H1 (cell line): ENCODE measurements at regions not wholly inside any gene's neighbourhood (a gene's known extent, or its start where the extent isn't known, plus 50 kb on each side); places are given as distances from the start of the nearest gene placed in this dataset.

Source experiments
- CTCF ChIA-PET: fragments of 300-600 bp; sonication (Branson Sonifier 250); formaldehyde crosslinking; loops from one replicate; lab custom pipeline; 2021; ENCODE audit not compliant: partially characterized antibody; lab: Charles Lee
- POLR2A ChIA-PET: fragments of 300-600 bp; sonication (Branson Sonifier 250); formaldehyde crosslinking; loops from one replicate; lab custom pipeline; 2021; ENCODE audit warnings: inconsistent platforms; ENCODE audit not compliant: partially characterized antibody; lab: Charles Lee
- DNase-seq, 2 experiments: peaks; one replicate each; pipeline versions ENCODE4 v3.0.0 to v3.0.0-alpha.2; 2010 to 2022; ENCODE audit warnings: low spot score in 2 of 2, low read depth in 1 of 2, mixed read lengths in 1 of 2
- FAIRE-seq: peaks from 2 replicates; lab custom pipeline; 2011; peaks lifted over from hg19 to GRCh38; lab: Jason Lieb, UNC
- H2AFZ ChIP-seq: 2 replicates; pipeline ENCODE4 v1.8.1; 2012; ENCODE audit warnings: low read length, inconsistent platforms
- H2AK5ac ChIP-seq: 2 replicates; pipeline ENCODE4 v1.6.1; 2013; ENCODE audit warnings: low read depth, low read length
- H2BK120ac ChIP-seq: replicated peaks from 2 replicates; pipeline ENCODE3; 2013; ENCODE audit warnings: low read depth, low read length, inconsistent platforms
- H2BK12ac ChIP-seq: 2 replicates; pipeline ENCODE4 v1.6.1; 2013; ENCODE audit warnings: low read depth, low read length
- H2BK15ac ChIP-seq: 2 replicates; pipeline ENCODE4 v1.6.1; 2013; ENCODE audit warnings: low read length
- H2BK20ac ChIP-seq: 2 replicates; pipeline ENCODE4 v1.6.1; 2013; ENCODE audit warnings: low read length
- H2BK5ac ChIP-seq: 2 replicates; pipeline ENCODE4 v1.6.1; 2013; ENCODE audit warnings: low read depth, low read length
- H3K14ac ChIP-seq: 2 replicates; pipeline ENCODE4 v1.6.1; 2013; ENCODE audit warnings: inconsistent platforms; ENCODE audit not compliant: insufficient read length
- H3K18ac ChIP-seq: 2 replicates; pipeline ENCODE4 v1.6.1; 2013; ENCODE audit warnings: low read length; ENCODE audit errors: extremely low read depth
- H3K23ac ChIP-seq: 2 replicates; pipeline ENCODE4 v1.6.1; 2013; ENCODE audit warnings: inconsistent platforms; ENCODE audit not compliant: insufficient read length
- H3K23me2 ChIP-seq: 2 replicates; pipeline ENCODE4 v1.6.1; 2013; ENCODE audit warnings: low read depth, low read length
- H3K27ac ChIP-seq: 2 replicates; pipeline ENCODE4 v1.6.1; 2011; ENCODE audit warnings: low read depth, low read length, inconsistent platforms
- H3K27me3 ChIP-seq, 4 experiments: replicated peaks in 1 of 4; 1 replicate in 1 of 4; 2 replicates in 3 of 4; pipeline versions ENCODE4 v1.6.1 to v1.8.1; 2011 to 2013; ENCODE audit warnings: low read length in 3 of 4, mild to moderate bottlenecking in 3 of 4, inconsistent platforms in 2 of 4, mixed read lengths in 2 of 4, moderate library complexity in 1 of 4; ENCODE audit not compliant: control insufficient read depth in 3 of 4, insufficient read depth in 3 of 4; ENCODE audit errors: extremely low read depth in 1 of 4
- H3K36me3 ChIP-seq, 4 experiments: 2 replicates each; pipeline versions ENCODE4 v1.6.1 to v1.8.1; 2011 to 2013; ENCODE audit warnings: mild to moderate bottlenecking in 4 of 4, low read length in 3 of 4, moderate library complexity in 2 of 4, control low read depth in 1 of 4, inconsistent platforms in 1 of 4; ENCODE audit not compliant: insufficient read depth in 4 of 4, control insufficient read depth in 2 of 4
- H3K4ac ChIP-seq: replicated peaks from 2 replicates; pipeline ENCODE3; 2013; ENCODE audit warnings: low read length, low read depth, mixed read lengths, inconsistent platforms; ENCODE audit not compliant: insufficient read length
- H3K4me1 ChIP-seq, 4 experiments: replicated peaks in 1 of 4; 1 replicate in 1 of 4; 2 replicates in 3 of 4; pipeline versions ENCODE4 v1.6.1 to v1.8.1; 2011 to 2013; ENCODE audit warnings: low read length in 3 of 4, inconsistent platforms in 2 of 4, mixed read lengths in 1 of 4; ENCODE audit not compliant: insufficient read depth in 4 of 4, control insufficient read depth in 3 of 4
- H3K4me2 ChIP-seq, 2 experiments: 2 replicates each; pipeline versions ENCODE4 v1.6.1 to v1.8.1; 2011 to 2013; ENCODE audit warnings: low read depth in 2 of 2, low read length in 2 of 2, control low read depth in 1 of 2, inconsistent platforms in 1 of 2, mild to moderate bottlenecking in 1 of 2; ENCODE audit not compliant: insufficient read depth in 1 of 2
- H3K4me3 ChIP-seq, 4 experiments: fragments of 200-600, 300-600 bp in 1 of 4; sonication (generic), shearing (Covaris generic), sonication (Bioruptor Twin) in 1 of 4; 2 replicates each; pipeline versions ENCODE4 v1.5.1 to v1.8.1; 2011 to 2016; ENCODE audit warnings: low read length in 4 of 4, low read depth in 3 of 4, control low read depth in 2 of 4, inconsistent platforms in 2 of 4, mild to moderate bottlenecking in 2 of 4, mixed read lengths in 1 of 4, moderate library complexity in 1 of 4; ENCODE audit not compliant: insufficient read depth in 2 of 4; ENCODE audit errors: extremely low read depth in 1 of 4
- H3K56ac ChIP-seq: replicated peaks from 2 replicates; pipeline ENCODE3; 2013; ENCODE audit warnings: low read depth, mild to moderate bottlenecking, mixed read lengths, low read length, inconsistent platforms; ENCODE audit not compliant: insufficient read length
- H3K79me1 ChIP-seq: 2 replicates; pipeline ENCODE4 v1.6.1; 2013; ENCODE audit warnings: low read depth, low read length, control low read depth
- H3K79me2 ChIP-seq, 2 experiments: 2 replicates each; pipeline versions ENCODE4 v1.6.1 to v1.8.1; 2012 to 2013; ENCODE audit warnings: low read length in 2 of 2, mild to moderate bottlenecking in 2 of 2, inconsistent platforms in 1 of 2; ENCODE audit not compliant: insufficient read depth in 2 of 2, control insufficient read depth in 1 of 2
- H3K9ac ChIP-seq, 4 experiments: replicated peaks in 1 of 4; 1 replicate in 1 of 4; 2 replicates in 3 of 4; pipeline versions ENCODE4 v1.6.1 to v1.8.1; 2011 to 2013; ENCODE audit warnings: low read depth in 3 of 4, low read length in 3 of 4, control low read depth in 2 of 4, mild to moderate bottlenecking in 2 of 4, moderate library complexity in 2 of 4, inconsistent platforms in 1 of 4; ENCODE audit errors: extremely low read depth in 1 of 4
- H3K9me3 ChIP-seq, 2 experiments: 2 replicates each; pipeline versions ENCODE4 v1.6.1 to v1.8.1; 2012 to 2013; ENCODE audit warnings: mild to moderate bottlenecking in 2 of 2, moderate library complexity in 2 of 2, control low read depth in 1 of 2, inconsistent platforms in 1 of 2, low read depth in 1 of 2, low read length in 1 of 2, mixed read lengths in 1 of 2; ENCODE audit not compliant: insufficient read depth in 2 of 2
- H4K20me1 ChIP-seq, 2 experiments: replicated peaks in 1 of 2; 2 replicates each; pipeline versions ENCODE3 to v1.8.1; 2011 to 2013; ENCODE audit warnings: inconsistent platforms in 2 of 2, low read length in 2 of 2, mild to moderate bottlenecking in 1 of 2; ENCODE audit not compliant: insufficient read depth in 2 of 2, control insufficient read depth in 1 of 2
- H4K5ac ChIP-seq: 2 replicates; pipeline ENCODE4 v1.6.1; 2013; ENCODE audit warnings: low read length, low read depth, mixed read lengths, inconsistent platforms; ENCODE audit not compliant: insufficient read length
- H4K8ac ChIP-seq: 2 replicates; pipeline ENCODE4 v1.8.0; 2013; ENCODE audit warnings: mild to moderate bottlenecking, moderate library complexity, low read length, inconsistent platforms; ENCODE audit not compliant: insufficient read depth; ENCODE audit errors: extremely low read depth
- H4K91ac ChIP-seq: replicated peaks from 2 replicates; pipeline ENCODE3; 2013; ENCODE audit warnings: low read length, mixed read lengths, inconsistent platforms; ENCODE audit not compliant: insufficient read length
- ATF3 ChIP-seq: IDR thresholded peaks from 2 replicates; pipeline ENCODE4 v1.6.1; 2011; ENCODE audit warnings: low read depth, mild to moderate bottlenecking, low read length; ENCODE audit not compliant: insufficient read depth
- EGR1 ChIP-seq: IDR thresholded peaks from 2 replicates; pipeline ENCODE4 v1.6.1; 2011; ENCODE audit warnings: low read depth, low read length, borderline replicate concordance
- SIRT6 ChIP-seq: IDR thresholded peaks from one replicate; pipeline ENCODE4 v1.7.1; 2012; ENCODE audit warnings: low read length, inconsistent platforms
- SP4 ChIP-seq: IDR thresholded peaks from 2 replicates; pipeline ENCODE4 v1.6.1; 2012; ENCODE audit warnings: low read length, inconsistent platforms
- USF2 ChIP-seq: IDR thresholded peaks from 2 replicates; pipeline ENCODE4 v1.6.1; 2011; ENCODE audit warnings: low read length, improper control_type of control experiment
- WGBS, 2 experiments: shearing (Covaris generic) in 1 of 2; methylation state at CpG; one replicate each; pipeline versions ENCODE4 v1.1.6 to v1.1.7; 2013 to 2015; ENCODE audit warnings: low lambda C conversion rate in 2 of 2, mixed read lengths in 2 of 2, inconsistent platforms in 1 of 2, low coverage in 1 of 2, missing lambda C conversion rate in 1 of 2; ENCODE audit not compliant: insufficient replicate concordance in 2 of 2, insufficient coverage in 1 of 2, insufficient read length in 1 of 2; ENCODE audit errors: extremely low coverage in 1 of 2, missing lambda C conversion rate in 1 of 2; 5-methylcytosine and 5-hydroxymethylcytosine counted together

DNA sequence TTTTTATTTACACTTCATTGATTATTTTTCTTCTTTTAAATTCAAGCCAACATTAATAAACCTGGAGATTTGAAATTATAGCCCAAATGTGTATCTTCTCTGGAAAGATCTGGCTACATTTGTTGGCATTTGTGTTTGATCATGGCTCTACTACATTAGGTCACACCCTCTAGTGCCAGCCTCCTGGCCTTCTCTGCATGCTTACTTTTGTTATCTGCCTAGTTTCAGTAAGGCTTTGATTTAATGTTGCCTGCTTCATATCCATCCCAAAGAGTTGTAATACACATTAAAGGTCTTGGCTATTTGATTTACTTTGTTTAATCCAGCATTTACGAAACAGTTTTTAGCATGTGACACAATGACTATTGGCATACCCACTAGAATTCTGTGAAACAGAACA is 224.5 kb downstream of the TRAM1L1 start:
- Histone ChIP-seq H3K79me1 (no peaks in the 10 kb centered on the region), H2BK12ac (no peak overlapping the region), H4K5ac (no peak overlapping the region), H3K27me3 (no peaks in the 10 kb centered on the region), H3K27ac (no peak overlapping the region), H2BK15ac (no peak overlapping the region), H3K18ac (no peak overlapping the region), H2BK5ac (no peak overlapping the region), H4K8ac (no peak overlapping the region), H3K36me3 (no peaks in the 10 kb centered on the region), H3K4me3 (no peak overlapping the region), H3K4me1 (no peaks in the 10 kb centered on the region), H3K79me2 (no peaks in the 10 kb centered on the region), H2BK20ac (no peak overlapping the region), H3K9ac (no peak overlapping the region), H3K4me2 (no peak overlapping the region), H3K23ac (no peak overlapping the region), H3K23me2 (no peaks in the 10 kb centered on the region), H3K56ac (no peak overlapping the region), H4K20me1 (no peaks in the 10 kb centered on the region), H2BK120ac (no peak overlapping the region), H2AFZ (no peak overlapping the region; the same call in none of the 2 replicates), H2AK5ac (no peak overlapping the region), H3K4ac (no peak overlapping the region), H3K14ac (no peak overlapping the region), H3K9me3 (no peaks in the 10 kb centered on the region), H4K91ac (no peak overlapping the region)
- ChIA-PET POLR2A (no interaction called here), CTCF (no interaction called here)
- TF ChIP-seq EGR1: no peak
- TF ChIP-seq ATF3: no peak
- TF ChIP-seq SP4: no peak
- no peak for TF ChIP-seq SIRT6
- TF ChIP-seq USF2: no peak
- DNase-seq: no peak
- 100% methylated on average over 1 of the region's 1 CpG; no CpG with 5 or more reads in 1 of the 2 experiments for WGBS, 2 experiments
- no peak for FAIRE-seq
